ENCODE measurements at regions not wholly inside any gene's neighbourhood (a gene's known extent, or its start where the extent isn't known, plus 50 kb on each side); places are given as distances from the start of the nearest gene placed in this dataset.

- TF ChIP-seq USF2 (IDR thresholded peaks at IDR 0.05; ENCODE audit: borderline replicate concordance, low read depth, low read length) = no peak
- no peak for TF ChIP-seq STAT3 (IDR thresholded peaks at IDR 0.05; ENCODE audit: low read depth, low read length)
- TF ChIP-seq TCF7 (IDR thresholded peaks at IDR 0.05; ENCODE audit: borderline replicate concordance) = no peak
- no peak for TF ChIP-seq CTCF (IDR thresholded peaks at IDR 0.05 in 2 of 3, conservative IDR thresholded peaks at IDR 0.05 in 1 of 3; ENCODE audit: control insufficient read depth in 2 of 3, extremely low read depth in 1 of 3, insufficient read depth in 1 of 3, low read depth in 3 of 3, low read length in 3 of 3)
- TF ChIP-seq EP300 (IDR thresholded peaks at IDR 0.05; ENCODE audit: borderline replicate concordance in 1 of 2, control insufficient read depth in 1 of 2, low read depth in 2 of 2, low read length in 2 of 2) = no peak
- no peak for TF ChIP-seq POLR2A (IDR thresholded peaks at IDR 0.05; ENCODE audit: low read depth, low read length)
Observed at GRCh38 chr18:56307354-56308170, 330.8 kb downstream of the TXNL1 start.
